NCI-H2107 treated with DMSO at 0.1 percent for 48 hours (cell line): ENCODE measurements at regions not wholly inside any gene's neighbourhood (a gene's known extent, or its start where the extent isn't known, plus 50 kb on each side); places are given as distances from the start of the nearest gene placed in this dataset.

Source experiments
- DNase-seq: peaks from one replicate; lab custom pipeline; 2025; ENCODE audit not compliant: unreplicated experiment; lab: John Stamatoyannopoulos, UW

DNA sequence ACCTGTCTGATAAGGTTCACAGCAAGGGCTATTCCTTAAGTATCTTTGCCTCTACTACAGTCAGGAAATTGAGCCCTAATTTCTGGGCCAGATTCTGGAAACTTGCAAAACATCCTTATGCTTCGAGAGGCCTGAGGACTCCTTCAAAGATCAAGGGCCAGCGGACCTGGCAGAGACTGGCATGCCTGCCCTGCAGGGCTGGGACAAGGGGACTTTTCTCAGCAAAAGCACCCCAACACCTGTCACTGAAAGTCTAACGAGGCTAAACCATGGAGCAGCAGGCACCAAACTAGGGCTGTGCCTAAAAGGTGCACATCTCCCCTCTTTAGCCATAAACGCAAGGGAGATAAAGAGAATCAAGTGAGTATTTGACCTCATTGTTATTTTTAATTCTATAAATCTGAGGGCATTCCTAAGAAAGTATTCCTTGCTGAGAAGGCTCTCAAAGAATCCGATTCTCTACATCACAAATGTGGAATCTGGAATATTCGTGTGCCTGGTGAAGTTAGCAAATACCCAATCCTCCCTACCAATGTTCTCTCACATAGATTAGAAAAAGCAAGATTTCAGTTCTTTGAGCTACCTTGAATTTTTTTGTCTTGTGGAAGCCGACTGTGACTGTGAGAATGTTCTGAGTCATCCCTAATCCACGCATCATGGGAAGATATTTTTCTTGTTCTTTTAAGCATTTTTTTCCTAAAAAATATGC, 328.2 kb upstream of the NOVA1 start:
- no peak for DNase-seq

DNA sequence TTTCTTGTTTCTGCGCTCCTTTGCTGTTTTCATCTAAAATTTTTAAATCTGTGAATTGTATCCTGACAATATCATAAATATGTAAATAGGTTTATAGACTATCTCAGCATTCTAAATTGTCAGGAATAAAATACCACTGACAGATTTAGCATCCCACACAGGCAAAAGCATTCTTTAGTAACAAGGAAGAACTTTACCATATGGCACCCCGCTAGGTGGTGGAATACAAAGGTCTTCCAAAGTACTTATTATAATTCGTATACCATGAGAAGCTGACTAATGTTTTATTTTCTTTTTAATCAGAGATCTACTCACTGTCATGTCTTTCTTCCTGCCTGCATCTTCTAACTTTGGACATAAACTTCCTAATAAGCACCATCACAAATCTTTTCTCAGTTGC, 328.8 kb upstream of the NOVA1 start:
- no peak for DNase-seq

GRCh38 chr14:26928019-26928418, 330.2 kb upstream of the NOVA1 start:
- DNase-seq = no peak

- DNase-seq = no peak
Observed at GRCh38 chr14:26929361-26929760, 331.5 kb upstream of the NOVA1 start.

- DNase-seq = no peak
Observed at GRCh38 chr14:26930576-26930975, 332.7 kb upstream of the NOVA1 start.

DNA sequence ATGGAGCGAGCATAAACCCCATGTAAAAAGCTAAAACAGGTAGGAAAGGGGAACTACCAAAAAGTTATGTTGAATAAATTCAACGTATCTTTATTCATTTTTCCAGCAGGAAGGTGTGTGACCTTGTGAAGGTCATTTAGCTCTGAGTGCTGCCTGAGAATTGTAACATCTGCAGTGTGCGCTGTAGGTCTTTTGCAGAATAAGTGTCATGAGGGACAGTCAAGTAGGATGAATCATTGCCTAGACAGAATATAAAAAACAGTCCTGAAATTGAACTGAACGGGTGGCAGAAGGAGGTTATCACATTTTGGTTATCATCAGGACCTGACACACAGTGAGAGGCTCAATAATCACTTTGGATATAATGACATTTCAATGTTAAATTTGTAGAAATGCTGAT, 334.8 kb upstream of the NOVA1 start:
- DNase-seq = no peak

- no peak for DNase-seq
Observed at GRCh38 chr14:26933431-26933830, 335.6 kb upstream of the NOVA1 start.

- DNase-seq = no peak
Observed at GRCh38 chr14:26934151-26934550, 336.3 kb upstream of the NOVA1 start.

GRCh38 chr14:26935733-26936132, 337.9 kb upstream of the NOVA1 start:
- peak; percentile 28 for DNase-seq

DNA sequence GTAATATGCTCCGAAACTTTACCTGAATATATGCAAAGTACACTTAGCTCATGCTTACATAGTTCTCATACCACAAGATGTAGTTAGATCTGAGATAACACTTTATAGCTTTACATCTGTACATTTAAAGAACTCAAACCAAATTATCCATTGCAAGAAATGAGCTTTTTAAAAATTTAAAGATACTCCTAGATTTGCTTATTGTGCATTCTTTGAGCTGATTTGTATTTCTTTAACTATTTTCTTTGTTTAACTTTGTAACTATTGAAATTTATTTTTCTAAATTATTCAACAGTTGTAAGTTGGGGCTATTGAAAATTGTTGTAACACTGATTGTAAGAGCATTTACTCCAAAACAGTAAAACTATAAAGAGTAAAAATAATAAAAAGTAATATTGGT, 340.2 kb upstream of the NOVA1 start:
- DNase-seq = no peak

DNA sequence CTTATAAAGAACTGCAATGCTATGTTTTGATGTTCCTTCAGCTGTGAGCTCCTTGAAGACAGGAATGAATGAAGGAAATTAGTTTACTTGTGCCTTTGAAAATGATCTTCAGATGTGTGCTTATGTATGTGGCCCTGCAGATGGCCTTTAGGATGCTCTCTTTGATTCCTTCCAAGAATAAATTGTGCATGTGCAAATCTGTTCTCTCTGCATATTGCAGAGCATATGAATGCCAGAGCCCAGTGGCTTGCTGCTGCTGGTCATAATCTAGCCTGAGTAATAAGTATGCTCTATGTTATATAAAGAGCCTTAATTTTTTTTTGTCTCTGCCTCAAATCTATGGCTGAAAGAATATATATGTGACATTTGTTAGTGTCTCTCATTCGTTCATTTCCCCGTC, 341.9 kb upstream of the NOVA1 start:
- DNase-seq = no peak

- no peak for DNase-seq
Observed at GRCh38 chr14:26941521-26941920, 343.7 kb upstream of the NOVA1 start.

- no peak for DNase-seq
Observed at GRCh38 chr14:26947265-26947664, 349.4 kb upstream of the NOVA1 start.

GRCh38 chr14:26959437-26959836, 361.6 kb upstream of the NOVA1 start:
- no peak for DNase-seq

DNA sequence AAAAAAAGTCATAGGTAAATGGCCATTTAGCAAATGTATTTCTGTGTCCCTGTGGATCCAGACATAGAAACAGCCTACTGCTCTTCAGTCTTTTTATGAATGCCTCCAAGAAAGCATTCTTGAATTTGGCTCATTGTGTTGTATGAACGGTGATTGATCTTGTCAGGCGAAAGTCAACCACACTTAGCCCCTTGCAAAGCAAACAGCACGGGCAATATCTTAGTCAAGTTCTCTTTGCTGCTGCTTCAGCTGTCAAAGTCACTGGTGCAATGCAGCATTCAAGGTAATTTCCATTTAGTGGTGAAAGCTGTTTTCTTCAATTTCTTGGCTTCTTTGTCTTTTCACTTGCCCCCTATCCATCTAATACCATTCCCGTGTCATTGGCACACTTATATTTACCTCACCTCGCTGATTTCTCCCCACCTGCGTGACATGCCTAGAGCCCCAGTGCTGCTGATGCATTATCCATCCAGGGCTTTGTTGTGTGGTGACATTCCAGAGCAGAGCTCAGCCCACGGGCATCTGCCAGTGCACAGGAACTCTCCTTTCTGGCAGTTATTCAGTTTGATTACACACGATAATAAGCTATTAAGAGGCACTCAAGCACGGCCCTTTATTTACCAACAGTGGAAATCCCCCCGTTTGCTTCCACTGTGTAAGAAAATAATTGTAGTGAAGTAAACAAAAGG, 362.3 kb upstream of the NOVA1 start:
- DNase-seq = no peak

GRCh38 chr14:26963711-26964110, 365.9 kb upstream of the NOVA1 start:
- no peak for DNase-seq

- no peak for DNase-seq
Observed at GRCh38 chr14:26965490-26965889, 367.7 kb upstream of the NOVA1 start.

- DNase-seq = no peak
Observed at GRCh38 chr14:26966908-26967307, 369.1 kb upstream of the NOVA1 start.

DNA sequence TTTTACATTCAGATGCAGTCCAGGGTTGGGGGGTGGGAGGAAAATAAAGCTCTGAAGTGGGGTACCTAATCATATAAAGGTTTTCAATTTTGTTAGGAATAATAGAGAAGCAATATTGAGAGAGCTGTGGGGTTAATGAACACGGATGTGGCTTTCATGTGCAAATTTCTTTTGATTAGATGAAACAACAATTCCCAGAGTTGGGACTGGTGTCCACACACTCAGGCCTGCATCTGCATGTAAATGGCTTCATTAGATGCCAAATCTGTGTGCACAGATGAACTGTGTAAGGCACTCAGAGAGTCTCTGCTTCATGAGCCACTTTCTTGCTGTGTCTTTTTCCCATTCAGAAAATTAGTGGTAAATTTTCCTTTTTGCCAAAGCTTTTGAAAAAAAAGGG, 377.1 kb upstream of the NOVA1 start:
- DNase-seq = no peak

GRCh38 chr14:26982071-26982470, 384.2 kb upstream of the NOVA1 start:
- DNase-seq = no peak

DNA sequence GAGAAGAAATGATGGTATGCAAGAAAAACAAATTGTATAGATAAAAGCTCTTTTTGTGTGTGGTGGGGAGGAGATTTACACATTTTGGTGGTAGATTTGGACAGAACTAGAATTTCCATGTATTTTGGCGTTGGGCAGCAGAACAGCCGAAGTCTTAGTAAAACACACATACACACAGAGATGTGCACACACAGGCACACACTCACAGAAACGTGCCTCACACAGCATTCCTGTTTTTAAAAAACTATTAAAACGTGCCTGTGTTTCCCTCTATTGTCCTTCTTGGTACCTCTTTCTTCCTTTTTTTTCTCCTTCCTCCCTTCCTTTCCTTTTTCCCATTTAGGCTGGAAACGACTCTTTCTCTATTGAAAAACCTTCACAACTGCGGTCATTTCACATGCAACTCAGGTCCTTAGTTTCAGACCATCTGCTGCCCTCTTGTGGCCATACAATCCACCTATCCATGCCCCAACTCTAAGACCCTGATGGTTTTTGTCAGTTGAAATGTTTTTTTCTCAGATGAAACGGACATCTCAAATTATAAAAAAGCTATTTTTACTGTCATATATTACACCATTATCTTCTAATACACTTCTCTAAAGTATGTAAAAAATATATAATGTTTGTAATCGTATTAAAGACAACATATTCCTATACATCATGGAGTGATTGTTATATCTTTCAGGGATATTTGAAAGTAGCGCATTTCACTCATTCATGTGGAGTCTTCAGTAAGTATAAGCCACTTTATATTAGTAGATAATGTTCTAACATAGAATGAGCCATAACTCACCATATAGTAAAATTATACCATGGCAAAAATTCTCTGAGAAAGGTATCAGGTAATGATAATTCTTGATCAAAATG, 386.7 kb upstream of the NOVA1 start:
- peak; percentile 55 for DNase-seq
